ENCODE measurements at regions not wholly inside any gene's neighbourhood (a gene's known extent, or its start where the extent isn't known, plus 50 kb on each side); places are given as distances from the start of the nearest gene placed in this dataset.

DNA sequence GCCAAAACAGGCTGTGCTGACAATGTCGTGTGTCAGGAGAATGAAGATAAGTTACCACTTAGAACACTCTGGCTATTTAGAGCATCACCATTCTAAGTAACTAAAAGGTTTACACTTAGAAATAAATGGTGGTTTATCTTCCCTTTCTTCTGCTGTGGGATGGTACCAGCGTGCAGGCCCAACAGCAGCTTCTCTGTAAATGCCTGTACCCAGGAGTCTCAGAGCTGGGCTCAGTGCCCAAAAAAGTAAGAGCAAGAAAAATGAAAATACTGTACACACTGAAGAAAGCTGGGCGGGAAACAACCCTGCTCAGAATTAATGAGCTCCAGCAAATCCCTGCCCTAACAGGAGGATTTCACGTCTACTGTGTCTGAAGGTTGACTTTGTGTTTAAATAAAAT is 206.5 kb downstream of the MFSD1 start:
- Histone ChIP-seq H3K9me3 (no peaks in the 10 kb centered on the region), H3K36me3 (no peaks in the 10 kb centered on the region), H3K27me3 (no peaks in the 10 kb centered on the region), H3K4me1 (no peaks in the 10 kb centered on the region), H3K27ac (no peak overlapping the region), H3K4me3 (no peak overlapping the region)
- DNase-seq = no peak
- intact Hi-C loops (cut with DNase I; ENCODE audit: low total_unique reads) = no loop called here
- TF ChIP-seq, protein P1, sequence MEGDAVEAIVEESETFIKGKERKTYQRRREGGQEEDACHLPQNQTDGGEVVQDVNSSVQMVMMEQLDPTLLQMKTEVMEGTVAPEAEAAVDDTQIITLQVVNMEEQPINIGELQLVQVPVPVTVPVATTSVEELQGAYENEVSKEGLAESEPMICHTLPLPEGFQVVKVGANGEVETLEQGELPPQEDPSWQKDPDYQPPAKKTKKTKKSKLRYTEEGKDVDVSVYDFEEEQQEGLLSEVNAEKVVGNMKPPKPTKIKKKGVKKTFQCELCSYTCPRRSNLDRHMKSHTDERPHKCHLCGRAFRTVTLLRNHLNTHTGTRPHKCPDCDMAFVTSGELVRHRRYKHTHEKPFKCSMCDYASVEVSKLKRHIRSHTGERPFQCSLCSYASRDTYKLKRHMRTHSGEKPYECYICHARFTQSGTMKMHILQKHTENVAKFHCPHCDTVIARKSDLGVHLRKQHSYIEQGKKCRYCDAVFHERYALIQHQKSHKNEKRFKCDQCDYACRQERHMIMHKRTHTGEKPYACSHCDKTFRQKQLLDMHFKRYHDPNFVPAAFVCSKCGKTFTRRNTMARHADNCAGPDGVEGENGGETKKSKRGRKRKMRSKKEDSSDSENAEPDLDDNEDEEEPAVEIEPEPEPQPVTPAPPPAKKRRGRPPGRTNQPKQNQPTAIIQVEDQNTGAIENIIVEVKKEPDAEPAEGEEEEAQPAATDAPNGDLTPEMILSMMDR (IDR thresholded peaks at IDR 0.05) = no peak

GRCh38 chr3:159018341-159018740 is 216.5 kb downstream of the MFSD1 start:
- Histone ChIP-seq H3K27ac (no peak overlapping the region), H3K4me3 (no peak overlapping the region), H3K9me3 (peaks cover 0 to 14% (median 11%) of the 10 kb centered on the region in 3 donors), H3K4me1 (no peaks in the 10 kb centered on the region), H3K36me3 (no peaks in the 10 kb centered on the region), H3K27me3 (no peaks in the 10 kb centered on the region)
- TF ChIP-seq, protein P1 (IDR thresholded peaks at IDR 0.05) = no peak
- no peak for DNase-seq
- intact Hi-C loops (cut with DNase I; ENCODE audit: low total_unique reads) = no loop called here

DNA sequence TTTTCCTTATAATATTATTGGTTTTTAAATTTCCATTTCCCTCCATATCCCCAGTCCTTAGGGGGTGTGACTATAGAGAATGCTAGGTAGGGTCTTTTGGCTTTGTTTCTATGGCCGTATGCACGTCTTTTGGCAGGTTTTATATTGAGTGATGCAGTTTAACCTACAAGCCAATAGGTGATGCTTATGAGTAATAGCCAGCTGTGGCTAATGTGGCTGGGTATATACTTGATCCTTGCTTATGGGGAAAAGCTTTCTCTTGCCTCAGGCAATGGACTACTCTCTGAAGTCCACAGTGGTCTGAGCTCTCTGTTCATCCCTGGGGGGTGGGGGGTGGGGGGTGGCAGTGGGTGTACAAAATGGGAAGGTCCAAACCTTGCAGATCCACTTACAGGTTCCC is 223.9 kb downstream of the MFSD1 start:
- H3K9me3 ChIP-seq = peaks cover 0 to 14% (median 11%) of the 10 kb centered on the region in 3 donors
- H3K27ac ChIP-seq = no peak overlapping the region
- H3K4me3 ChIP-seq = no peak overlapping the region
- no peaks in the 10 kb centered on the region for H3K36me3 ChIP-seq
- H3K4me1 ChIP-seq = no peaks in the 10 kb centered on the region
- no peak for DNase-seq
- intact Hi-C loops (cut with DNase I; ENCODE audit: low total_unique reads) = no loop called here
- no peaks in the 10 kb centered on the region for H3K27me3 ChIP-seq
- TF ChIP-seq, protein P1 (IDR thresholded peaks at IDR 0.05) = no peak

GRCh38 chr3:159026510-159026909 is 224.7 kb downstream of the MFSD1 start:
- TF ChIP-seq, protein P1 (IDR thresholded peaks at IDR 0.05) = no peak
- H3K27ac ChIP-seq = no peak overlapping the region
- no peaks in the 10 kb centered on the region for H3K4me1 ChIP-seq
- no peaks in the 10 kb centered on the region for H3K27me3 ChIP-seq
- H3K9me3 ChIP-seq = peaks cover 0 to 14% (median 11%) of the 10 kb centered on the region in 3 donors
- H3K36me3 ChIP-seq = no peaks in the 10 kb centered on the region
- intact Hi-C loops (cut with DNase I; ENCODE audit: low total_unique reads) = no loop called here
- H3K4me3 ChIP-seq = no peak overlapping the region
- DNase-seq = no peak

GRCh38 chr3:159028706-159029105 is 226.9 kb downstream of the MFSD1 start:
- TF ChIP-seq, protein P1 (IDR thresholded peaks at IDR 0.05) = no peak
- H3K36me3 ChIP-seq = no peaks in the 10 kb centered on the region
- H3K27me3 ChIP-seq = no peaks in the 10 kb centered on the region
- H3K9me3 ChIP-seq = no peaks in the 10 kb centered on the region
- H3K4me1 ChIP-seq = no peaks in the 10 kb centered on the region
- no peak overlapping the region for H3K27ac ChIP-seq
- intact Hi-C loops (cut with DNase I; ENCODE audit: low total_unique reads) = no loop called here
- H3K4me3 ChIP-seq = no peak overlapping the region
- DNase-seq = no peak
